ENCODE measurements at regions not wholly inside any gene's neighbourhood (a gene's known extent, or its start where the extent isn't known, plus 50 kb on each side); places are given as distances from the start of the nearest gene placed in this dataset.

DNA sequence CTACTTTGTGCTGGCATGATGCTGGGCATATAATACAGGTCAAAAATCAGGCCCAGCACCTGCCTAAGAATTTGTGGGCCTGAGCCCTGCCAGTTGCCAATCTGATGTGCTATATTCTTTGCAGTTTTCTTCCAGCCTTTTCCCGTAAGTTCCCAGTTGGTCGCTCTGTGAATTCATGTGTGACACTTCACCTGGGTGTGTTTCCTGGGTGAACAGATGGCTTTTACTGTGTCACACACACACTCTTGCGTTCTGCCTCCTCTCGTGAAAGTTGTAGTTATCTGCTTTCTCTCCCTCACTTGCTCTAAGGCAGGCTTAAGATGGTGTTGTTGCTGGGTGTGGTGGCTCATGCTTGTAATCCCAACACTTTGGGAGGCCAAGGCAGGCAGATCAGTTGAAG lies 153.5 kb upstream of the DMRT1 start:
- BruUV-seq (replicated peaks), result no TSS peak
- TF ChIP-seq ZNF384 (IDR thresholded peaks at IDR 0.05; ENCODE audit: borderline replicate concordance, low read depth, low read length) (no peak), JUND (IDR thresholded peaks at IDR 0.05; ENCODE audit: low read depth, low read length) (no peak), MTA2 (IDR thresholded peaks at IDR 0.05; ENCODE audit: low read depth) (no peak)
- TF ChIP-seq, protein P1, sequence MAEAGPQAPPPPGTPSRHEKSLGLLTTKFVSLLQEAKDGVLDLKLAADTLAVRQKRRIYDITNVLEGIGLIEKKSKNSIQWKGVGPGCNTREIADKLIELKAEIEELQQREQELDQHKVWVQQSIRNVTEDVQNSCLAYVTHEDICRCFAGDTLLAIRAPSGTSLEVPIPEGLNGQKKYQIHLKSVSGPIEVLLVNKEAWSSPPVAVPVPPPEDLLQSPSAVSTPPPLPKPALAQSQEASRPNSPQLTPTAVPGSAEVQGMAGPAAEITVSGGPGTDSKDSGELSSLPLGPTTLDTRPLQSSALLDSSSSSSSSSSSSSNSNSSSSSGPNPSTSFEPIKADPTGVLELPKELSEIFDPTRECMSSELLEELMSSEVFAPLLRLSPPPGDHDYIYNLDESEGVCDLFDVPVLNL (IDR thresholded peaks at IDR 0.05; ENCODE audit: low read depth, low read length), result no peak
- ChIA-PET CTCF (no interaction called here), SMC1A (ENCODE audit: uncharacterized antibody, unreplicated experiment) (no interaction called here), POLR2A (no interaction called here), RAD21 (ENCODE audit: unreplicated experiment) (no interaction called here)
- Histone ChIP-seq H2AFZ (ENCODE audit: control insufficient read depth, low read depth, low read length) (no peak overlapping the region), H3K9me3 (replicated peaks; ENCODE audit: control insufficient read depth, insufficient read depth, low read length) (no peaks in the 10 kb centered on the region), H3K79me2 (ENCODE audit: control insufficient read depth, insufficient read depth, low read length) (no peaks in the 10 kb centered on the region), H3K36me3 (ENCODE audit: control insufficient read depth in 2 of 2, insufficient read depth in 2 of 2, low read length in 1 of 2) (no peaks in the 10 kb centered on the region), H3K4me3 (no peak overlapping the region), H3K9ac (ENCODE audit: control insufficient read depth, insufficient read depth, low read length) (no peak overlapping the region), H3K27me3 (replicated peaks in 1 of 2; ENCODE audit: control insufficient read depth in 2 of 2, insufficient read depth in 2 of 2, low read length in 1 of 2) (peaks cover 0 to 4% of the 10 kb centered on the region in 2 experiments; a peak in 1 of 4 replicates), H4K20me1 (ENCODE audit: control insufficient read depth, insufficient read depth) (no peaks in the 10 kb centered on the region), H3K4me2 (ENCODE audit: control insufficient read depth, insufficient read depth) (no peak overlapping the region), H3K4me1 (ENCODE audit: control insufficient read depth, insufficient read depth, low read length) (no peaks in the 10 kb centered on the region), H3K27ac (ENCODE audit: control insufficient read depth, insufficient read depth) (no peak overlapping the region)
- in situ Hi-C loops (cut with MboI) (no loop called here), intact Hi-C loops (cut with micrococcal nuclease; ENCODE audit: unreplicated experiment) (loop anchor here (10.0 kb wide), 1 partner anchor 947 kb away; no protein-coding TSS in a partner anchor)
- ATAC-seq, result no peak
- 22% methylated on average over 4 of the region's 4 CpGs for WGBS (ENCODE audit: insufficient coverage, insufficient replicate concordance, low lambda C conversion rate, missing lambda C conversion rate)
- FAIRE-seq, result no peak
- DNase-seq (ENCODE audit: low read depth, low spot score), result no peak

GRCh38 chr9:690517-691111 lies 150.9 kb upstream of the DMRT1 start:
- H3K4me1 ChIP-seq (ENCODE audit: control insufficient read depth, insufficient read depth, low read length), result no peaks in the 10 kb centered on the region
- CTCF ChIA-PET, result no interaction called here
- no peaks in the 10 kb centered on the region for H3K9me3 ChIP-seq (replicated peaks; ENCODE audit: control insufficient read depth, insufficient read depth, low read length)
- no peak overlapping the region for H2AFZ ChIP-seq (ENCODE audit: control insufficient read depth, low read depth, low read length)
- no peaks in the 10 kb centered on the region for H4K20me1 ChIP-seq (ENCODE audit: control insufficient read depth, insufficient read depth)
- DNase-seq (ENCODE audit: low read depth, low spot score) (no peak), FAIRE-seq (no peak), ATAC-seq (no peak)
- 19% methylated on average over 3 of the region's 3 CpGs for WGBS (ENCODE audit: insufficient coverage, insufficient replicate concordance, low lambda C conversion rate, missing lambda C conversion rate)
- no TSS peak for BruUV-seq (replicated peaks)
- intact Hi-C loops (cut with micrococcal nuclease; ENCODE audit: unreplicated experiment), result no loop called here
- RAD21 ChIA-PET (ENCODE audit: unreplicated experiment), result no interaction called here
- H3K27ac ChIP-seq (ENCODE audit: control insufficient read depth, insufficient read depth), result no peak overlapping the region
- no peaks in the 10 kb centered on the region for H3K36me3 ChIP-seq (ENCODE audit: control insufficient read depth in 2 of 2, insufficient read depth in 2 of 2, low read length in 1 of 2)
- in situ Hi-C loops (cut with MboI), result no loop called here
- SMC1A ChIA-PET (ENCODE audit: uncharacterized antibody, unreplicated experiment), result no interaction called here
- H3K4me2 ChIP-seq (ENCODE audit: control insufficient read depth, insufficient read depth), result no peak overlapping the region
- no peaks in the 10 kb centered on the region for H3K79me2 ChIP-seq (ENCODE audit: control insufficient read depth, insufficient read depth, low read length)
- POLR2A ChIA-PET, result no interaction called here
- H3K27me3 ChIP-seq (replicated peaks in 1 of 2; ENCODE audit: control insufficient read depth in 2 of 2, insufficient read depth in 2 of 2, low read length in 1 of 2), result peaks cover 1 to 3% of the 10 kb centered on the region in 2 experiments; a peak in 2 of 4 replicates
- H3K4me3 ChIP-seq, result no peak overlapping the region
- no peak overlapping the region for H3K9ac ChIP-seq (ENCODE audit: control insufficient read depth, insufficient read depth, low read length)
- TF ChIP-seq POU2F2 (IDR thresholded peaks at IDR 0.05; ENCODE audit: borderline replicate concordance, low read depth, low read length) (no peak), CEBPB (IDR thresholded peaks at IDR 0.05; ENCODE audit: borderline replicate concordance in 1 of 2, low read depth in 2 of 2, low read length in 2 of 2) (no peak), TCF12 (IDR thresholded peaks at IDR 0.05; ENCODE audit: low read depth, low read length) (no peak), SP1 (IDR thresholded peaks at IDR 0.05; ENCODE audit: low read depth, low read length) (no peak), EP300 (IDR thresholded peaks at IDR 0.05; ENCODE audit: borderline replicate concordance in 1 of 2, control insufficient read depth in 1 of 2, low read depth in 2 of 2, low read length in 2 of 2) (no peak), CHD1 (IDR thresholded peaks at IDR 0.05; ENCODE audit: low read depth, low read length) (no peak), NFYA (IDR thresholded peaks at IDR 0.05; ENCODE audit: borderline replicate concordance, low read depth, low read length) (no peak), SRF (IDR thresholded peaks at IDR 0.05; ENCODE audit: low read depth in 2 of 2, low read length in 2 of 2) (no peak), ZNF217 (IDR thresholded peaks at IDR 0.05) (no peak)
- TF ChIP-seq, protein P2, sequence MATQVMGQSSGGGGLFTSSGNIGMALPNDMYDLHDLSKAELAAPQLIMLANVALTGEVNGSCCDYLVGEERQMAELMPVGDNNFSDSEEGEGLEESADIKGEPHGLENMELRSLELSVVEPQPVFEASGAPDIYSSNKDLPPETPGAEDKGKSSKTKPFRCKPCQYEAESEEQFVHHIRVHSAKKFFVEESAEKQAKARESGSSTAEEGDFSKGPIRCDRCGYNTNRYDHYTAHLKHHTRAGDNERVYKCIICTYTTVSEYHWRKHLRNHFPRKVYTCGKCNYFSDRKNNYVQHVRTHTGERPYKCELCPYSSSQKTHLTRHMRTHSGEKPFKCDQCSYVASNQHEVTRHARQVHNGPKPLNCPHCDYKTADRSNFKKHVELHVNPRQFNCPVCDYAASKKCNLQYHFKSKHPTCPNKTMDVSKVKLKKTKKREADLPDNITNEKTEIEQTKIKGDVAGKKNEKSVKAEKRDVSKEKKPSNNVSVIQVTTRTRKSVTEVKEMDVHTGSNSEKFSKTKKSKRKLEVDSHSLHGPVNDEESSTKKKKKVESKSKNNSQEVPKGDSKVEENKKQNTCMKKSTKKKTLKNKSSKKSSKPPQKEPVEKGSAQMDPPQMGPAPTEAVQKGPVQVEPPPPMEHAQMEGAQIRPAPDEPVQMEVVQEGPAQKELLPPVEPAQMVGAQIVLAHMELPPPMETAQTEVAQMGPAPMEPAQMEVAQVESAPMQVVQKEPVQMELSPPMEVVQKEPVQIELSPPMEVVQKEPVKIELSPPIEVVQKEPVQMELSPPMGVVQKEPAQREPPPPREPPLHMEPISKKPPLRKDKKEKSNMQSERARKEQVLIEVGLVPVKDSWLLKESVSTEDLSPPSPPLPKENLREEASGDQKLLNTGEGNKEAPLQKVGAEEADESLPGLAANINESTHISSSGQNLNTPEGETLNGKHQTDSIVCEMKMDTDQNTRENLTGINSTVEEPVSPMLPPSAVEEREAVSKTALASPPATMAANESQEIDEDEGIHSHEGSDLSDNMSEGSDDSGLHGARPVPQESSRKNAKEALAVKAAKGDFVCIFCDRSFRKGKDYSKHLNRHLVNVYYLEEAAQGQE (IDR thresholded peaks at IDR 0.05; ENCODE audit: low read depth, low read length), result no peak

Data from GM12878 (cell line).